ENCODE measurements at regions not wholly inside any gene's neighbourhood (a gene's known extent, or its start where the extent isn't known, plus 50 kb on each side); places are given as distances from the start of the nearest gene placed in this dataset.
"Not testable (repeated sequence)": the region's sequence is repeated elsewhere in the genome, so short reads cannot be mapped to it uniquely, and the experiment has no call there.

- no peak for DNase-seq (ENCODE audit: low read depth, low spot score)
Measured at GRCh38 chr5:52107210-52107905, 680.4 kb upstream of the ITGA1 start.

GRCh38 chr5:52119768-52120167, 667.9 kb upstream of the ITGA1 start:
- no peak for DNase-seq (ENCODE audit: low read depth, low spot score)
- no peak overlapping the region for H3K4me3 ChIP-seq (ENCODE audit: low read length)

More at GRCh38 chr5:52107210-52107905, 680.4 kb upstream of the ITGA1 start:
- no peak overlapping the region for H3K4me3 ChIP-seq (ENCODE audit: low read length)

- no peak overlapping the region for H3K4me3 ChIP-seq (ENCODE audit: low read length)
- no peak for DNase-seq (ENCODE audit: low read depth, low spot score)
Measured at GRCh38 chr5:52132053-52132452, 655.7 kb upstream of the ITGA1 start.

- H3K4me3 ChIP-seq (ENCODE audit: low read length): no peak overlapping the region
- DNase-seq (ENCODE audit: low read depth, low spot score): no peak
Measured at GRCh38 chr5:52134013-52134650, 653.6 kb upstream of the ITGA1 start.

- no peak overlapping the region for H3K4me3 ChIP-seq (ENCODE audit: low read length)
- no peak for DNase-seq (ENCODE audit: low read depth, low spot score)
Measured at GRCh38 chr5:52139888-52140615, 647.7 kb upstream of the ITGA1 start.

- DNase-seq (ENCODE audit: low read depth, low spot score): no peak
Measured at GRCh38 chr5:52148679-52149078, 639.0 kb upstream of the ITGA1 start.

GRCh38 chr5:52150501-52150900, 637.2 kb upstream of the ITGA1 start:
- no peak overlapping the region for H3K4me3 ChIP-seq (ENCODE audit: low read length)
- no peak for DNase-seq (ENCODE audit: low read depth, low spot score)

More at GRCh38 chr5:52148679-52149078, 639.0 kb upstream of the ITGA1 start:
- no peak overlapping the region for H3K4me3 ChIP-seq (ENCODE audit: low read length)

GRCh38 chr5:52156809-52157208, 630.9 kb upstream of the ITGA1 start:
- H3K4me3 ChIP-seq (ENCODE audit: low read length): not testable (repeated sequence)
- DNase-seq (ENCODE audit: low read depth, low spot score): peak; percentile 40

GRCh38 chr5:52165806-52166205, 621.9 kb upstream of the ITGA1 start:
- H3K4me3 ChIP-seq (ENCODE audit: low read length); DNase-seq (ENCODE audit: low read depth, low spot score): not testable (repeated sequence)

GRCh38 chr5:52173133-52173532, 614.6 kb upstream of the ITGA1 start:
- DNase-seq (ENCODE audit: low read depth, low spot score): no peak
- H3K4me3 ChIP-seq (ENCODE audit: low read length): no peak overlapping the region

GRCh38 chr5:52177193-52177592, 610.5 kb upstream of the ITGA1 start:
- DNase-seq (ENCODE audit: low read depth, low spot score): no peak
- H3K4me3 ChIP-seq (ENCODE audit: low read length): no peak overlapping the region

GRCh38 chr5:52181403-52181802, 606.3 kb upstream of the ITGA1 start:
- DNase-seq (ENCODE audit: low read depth, low spot score): no peak
- no peak overlapping the region for H3K4me3 ChIP-seq (ENCODE audit: low read length)

- H3K4me3 ChIP-seq (ENCODE audit: low read length): no peak overlapping the region
- DNase-seq (ENCODE audit: low read depth, low spot score): no peak
Measured at GRCh38 chr5:52190737-52191136, 597.0 kb upstream of the ITGA1 start.

- H3K4me3 ChIP-seq (ENCODE audit: low read length): no peak overlapping the region
Measured at GRCh38 chr5:52199833-52200232, 587.9 kb upstream of the ITGA1 start.

GRCh38 chr5:52202256-52202655, 585.5 kb upstream of the ITGA1 start:
- no peak for DNase-seq (ENCODE audit: low read depth, low spot score)
- H3K4me3 ChIP-seq (ENCODE audit: low read length): no peak overlapping the region

More at GRCh38 chr5:52199833-52200232, 587.9 kb upstream of the ITGA1 start:
- no peak for DNase-seq (ENCODE audit: low read depth, low spot score)

- no peak for DNase-seq (ENCODE audit: low read depth, low spot score)
- no peak overlapping the region for H3K4me3 ChIP-seq (ENCODE audit: low read length)
Measured at GRCh38 chr5:52204310-52204709, 583.4 kb upstream of the ITGA1 start.
